ENCODE measurements at regions not wholly inside any gene's neighbourhood (a gene's known extent, or its start where the extent isn't known, plus 50 kb on each side); places are given as distances from the start of the nearest gene placed in this dataset.

GRCh38 chr3:40817017-40817416, 292.3 kb downstream of the ZNF621 start:
- no peak for DNase-seq (ENCODE audit: low read depth in 3 of 3)

DNA sequence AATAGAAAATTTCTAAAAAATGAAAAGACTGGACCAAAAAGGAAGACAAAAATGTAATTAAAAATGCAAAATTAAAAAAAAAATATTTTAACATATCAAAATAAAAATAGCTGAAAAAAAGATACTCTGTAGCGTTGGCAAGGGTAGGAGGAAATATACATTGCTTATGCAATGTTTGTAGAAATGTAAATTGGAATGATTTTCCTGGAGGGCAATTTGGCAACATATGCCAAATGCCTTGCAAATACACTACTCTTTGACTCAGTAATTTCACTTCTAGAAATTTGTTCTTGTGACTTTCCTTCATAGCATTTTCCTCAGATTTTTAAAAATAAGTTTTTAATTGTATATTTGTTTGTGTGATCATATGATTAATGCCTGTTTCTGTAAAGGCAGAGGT, 296.6 kb downstream of the ZNF621 start:
- DNase-seq (ENCODE audit: low read depth in 3 of 3): no peak

GRCh38 chr3:40827226-40827625, 302.5 kb downstream of the ZNF621 start:
- DNase-seq (ENCODE audit: low read depth in 3 of 3): no peak

DNA sequence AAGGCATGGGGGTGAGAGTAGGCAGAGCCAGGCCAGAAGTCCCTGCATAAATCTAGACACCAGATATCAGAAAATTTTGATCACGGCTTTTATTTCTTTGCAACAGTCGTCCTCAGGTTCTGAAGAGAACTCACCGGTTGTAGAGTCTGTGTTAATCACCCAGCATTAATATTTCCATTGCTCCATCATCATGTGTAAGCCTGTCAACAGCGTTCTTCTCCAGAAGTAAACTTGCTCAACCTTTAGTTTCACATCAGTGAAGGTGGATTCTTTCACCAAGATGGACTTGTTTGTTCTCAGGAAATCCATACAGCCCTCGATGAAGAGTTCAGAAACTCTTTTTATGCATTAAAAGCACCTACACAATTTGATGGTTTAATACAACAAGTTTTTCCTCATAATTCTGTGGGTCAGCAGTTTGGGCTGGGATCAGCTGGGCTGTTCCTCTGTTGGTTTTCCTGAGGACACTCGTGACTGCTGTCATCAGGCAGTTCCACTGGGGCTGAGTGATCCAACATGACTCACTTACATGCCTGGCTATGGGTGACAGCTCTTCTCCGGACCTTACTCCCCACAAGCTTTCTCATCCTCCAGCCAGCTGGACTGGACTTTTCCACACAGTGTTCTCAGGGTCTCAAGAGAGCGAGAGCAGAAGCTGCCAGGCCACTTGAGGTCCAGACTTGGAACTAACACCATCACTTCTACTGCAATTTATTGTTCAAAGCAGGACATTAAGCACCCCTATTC, 303.4 kb downstream of the ZNF621 start:
- DNase-seq (ENCODE audit: low read depth in 3 of 3): no peak

DNA sequence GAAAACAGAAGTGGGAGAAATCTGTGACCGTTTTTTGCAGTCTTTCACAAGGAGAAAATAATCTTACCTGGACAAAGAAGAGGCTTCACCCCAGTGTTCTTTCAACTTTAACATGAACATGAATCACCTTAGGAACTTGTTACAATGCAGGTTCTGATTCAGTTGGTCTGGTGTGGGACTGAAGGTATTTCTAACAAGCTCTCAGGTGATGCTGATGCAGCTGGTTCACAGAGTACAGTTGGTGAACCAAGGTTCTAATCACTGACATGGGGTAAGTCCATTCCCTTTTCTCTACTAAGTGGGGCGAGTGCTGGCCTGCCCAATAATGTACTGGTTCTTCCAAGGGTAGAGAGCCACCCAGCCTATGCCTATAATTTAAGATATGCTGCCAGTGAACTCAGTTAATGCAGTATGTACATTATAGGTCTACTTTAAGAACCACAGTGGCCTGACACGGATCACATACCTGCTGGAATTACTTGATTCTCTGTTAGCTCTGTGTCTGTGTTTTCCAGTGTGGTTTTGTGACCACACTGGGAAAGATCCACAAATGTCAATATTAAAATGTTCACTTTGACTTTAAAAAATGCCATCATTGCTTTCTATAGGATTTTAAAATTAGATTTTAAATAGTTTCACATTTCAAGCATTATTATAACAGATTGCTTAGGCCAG, 304.1 kb downstream of the ZNF621 start:
- DNase-seq (ENCODE audit: low read depth in 3 of 3): no peak

DNA sequence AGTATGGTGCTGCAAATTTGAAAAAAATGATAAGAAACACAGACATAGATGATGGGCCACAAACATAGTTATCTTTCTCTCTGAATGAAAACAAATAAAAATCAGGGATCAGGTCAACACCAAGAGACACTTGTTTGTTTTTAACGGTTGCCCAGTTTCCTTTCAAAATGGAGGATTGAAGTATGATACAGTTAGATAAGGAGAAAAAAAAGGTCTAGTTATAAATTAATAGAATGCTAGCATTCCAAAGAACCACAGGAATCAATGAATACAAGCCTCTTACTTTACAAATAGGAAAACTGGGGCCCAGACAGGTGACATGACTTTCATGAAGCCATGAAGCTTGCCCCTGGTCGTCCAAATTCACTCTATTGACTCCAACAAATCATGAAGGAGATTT, 305.1 kb downstream of the ZNF621 start:
- no peak for DNase-seq (ENCODE audit: low read depth in 3 of 3)

DNA sequence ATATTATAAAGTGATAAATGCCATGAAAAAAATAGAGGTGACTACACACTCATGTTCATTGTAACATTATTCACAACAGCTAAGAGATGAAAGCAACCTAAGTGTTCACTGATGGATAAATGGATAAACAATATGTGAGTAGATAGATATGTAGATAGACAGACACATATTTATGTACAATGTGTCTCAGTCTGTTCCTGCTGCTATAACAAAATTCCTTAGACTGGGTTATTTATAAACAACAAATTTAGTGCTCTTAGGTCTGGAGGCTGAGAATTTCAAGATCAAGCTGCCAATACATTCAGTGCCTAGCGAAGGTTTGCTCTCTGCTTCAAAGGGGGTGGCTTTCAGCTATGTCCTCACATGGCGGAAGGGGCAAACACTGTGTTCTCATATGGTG, 312.5 kb downstream of the ZNF621 start:
- no peak for DNase-seq (ENCODE audit: low read depth in 3 of 3)

GRCh38 chr3:40841131-40841530, 316.4 kb downstream of the ZNF621 start:
- DNase-seq (ENCODE audit: low read depth in 3 of 3): no peak

- DNase-seq (ENCODE audit: low read depth in 3 of 3): no peak
Measured at GRCh38 chr3:40841570-40842109, 316.9 kb downstream of the ZNF621 start.

GRCh38 chr3:40842714-40843113, 318.0 kb downstream of the ZNF621 start:
- DNase-seq (ENCODE audit: low read depth in 3 of 3): no peak

- DNase-seq (ENCODE audit: low read depth in 3 of 3): no peak
Measured at GRCh38 chr3:40843208-40843624, 318.5 kb downstream of the ZNF621 start.

DNA sequence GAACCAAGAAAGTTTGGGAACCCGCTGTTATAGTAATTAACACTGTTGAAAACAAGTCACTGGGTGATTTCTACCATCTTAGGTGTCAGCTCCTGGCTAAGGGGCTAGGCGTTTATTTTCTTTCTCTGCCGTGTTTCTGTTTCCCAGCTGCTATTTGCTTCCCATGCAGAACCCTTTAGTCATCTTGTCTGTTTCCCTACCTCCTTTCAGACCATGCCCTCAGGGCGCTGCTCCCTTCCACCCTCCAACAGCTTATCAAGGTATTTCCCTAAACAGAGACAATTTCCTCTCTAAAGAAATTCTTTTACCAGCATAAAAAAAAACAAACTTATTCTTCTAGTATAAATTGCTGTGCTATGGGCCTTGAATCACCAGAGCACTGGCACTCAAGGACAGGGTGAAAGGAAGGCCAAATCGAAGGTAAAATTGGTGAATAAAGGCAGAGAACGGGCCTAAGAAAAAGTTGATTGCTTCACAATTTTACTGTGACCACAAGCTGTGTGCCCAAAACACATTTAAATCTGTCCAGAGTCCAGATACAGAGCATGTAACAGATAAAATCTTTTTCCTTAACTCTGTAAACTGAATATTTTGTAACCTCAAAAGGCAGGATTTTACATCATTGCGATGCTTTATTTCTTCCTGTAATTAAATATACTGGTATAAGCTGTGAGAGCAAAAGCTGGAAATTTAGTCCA, 319.2 kb downstream of the ZNF621 start:
- DNase-seq (ENCODE audit: low read depth in 3 of 3): no peak

DNA sequence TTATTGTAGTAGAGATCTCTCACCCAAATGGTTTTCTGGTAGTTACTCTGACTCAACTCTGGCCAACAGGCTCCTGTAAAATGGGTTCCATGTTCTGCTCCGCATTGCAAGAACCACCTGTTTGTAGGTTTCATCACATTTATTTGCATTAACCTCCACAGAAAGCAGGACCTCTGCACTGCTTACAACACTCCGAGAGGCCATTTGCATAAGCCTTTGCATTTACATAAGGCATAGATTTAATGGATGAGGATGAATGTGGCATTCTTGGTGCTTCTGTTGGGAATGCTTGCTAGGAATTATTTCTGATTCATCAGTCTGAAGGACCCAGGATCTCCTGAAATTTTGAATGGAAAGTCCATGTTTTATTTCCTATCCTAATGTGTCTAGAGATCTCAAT, 320.1 kb downstream of the ZNF621 start:
- no peak for DNase-seq (ENCODE audit: low read depth in 3 of 3)

- no peak for DNase-seq (ENCODE audit: low read depth in 3 of 3)
Measured at GRCh38 chr3:40845447-40845846, 320.7 kb downstream of the ZNF621 start.

DNA sequence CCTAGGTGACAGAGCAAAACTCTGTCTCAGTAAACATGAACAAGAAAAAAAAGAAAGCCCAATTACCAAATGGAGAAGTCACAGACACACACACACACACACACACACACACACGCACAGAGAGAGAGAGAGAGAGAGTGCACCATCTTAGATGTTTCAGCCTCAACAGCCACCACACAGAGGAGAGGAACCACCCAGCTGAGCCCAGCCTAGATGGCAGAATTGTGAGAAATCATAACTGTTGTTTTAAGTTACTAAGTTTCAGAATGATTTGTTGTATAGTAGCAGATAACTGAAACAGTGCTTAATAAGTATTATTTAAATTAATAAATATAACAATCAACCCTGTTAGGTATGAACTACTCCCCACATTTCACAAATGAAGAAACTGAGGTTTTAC, 321.2 kb downstream of the ZNF621 start:
- no peak for DNase-seq (ENCODE audit: low read depth in 3 of 3)

GRCh38 chr3:40846451-40846850, 321.7 kb downstream of the ZNF621 start:
- no peak for DNase-seq (ENCODE audit: low read depth in 3 of 3)

DNA sequence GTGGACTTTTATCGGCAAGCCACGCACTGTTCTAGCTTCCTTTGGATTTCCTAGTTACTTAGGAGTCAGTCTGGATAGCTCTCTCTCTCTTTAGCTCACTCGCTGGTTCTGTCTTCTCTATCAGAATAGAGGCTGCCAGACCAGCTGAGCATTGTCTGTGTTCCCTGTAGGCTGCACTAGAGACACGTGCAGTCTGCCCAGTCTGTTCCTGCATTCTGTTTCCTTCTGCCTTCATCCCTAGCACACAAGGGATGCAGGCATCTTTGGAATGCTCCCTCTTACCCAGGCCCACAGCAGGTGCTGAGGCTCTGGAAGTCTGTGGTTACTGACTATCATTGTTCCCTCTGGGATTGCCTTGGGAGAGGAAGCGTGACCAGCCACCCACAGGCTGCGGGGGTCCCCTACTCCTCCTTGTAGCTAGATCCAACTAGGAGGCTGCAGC, 322.8 kb downstream of the ZNF621 start:
- no peak for DNase-seq (ENCODE audit: low read depth in 3 of 3)

DNA sequence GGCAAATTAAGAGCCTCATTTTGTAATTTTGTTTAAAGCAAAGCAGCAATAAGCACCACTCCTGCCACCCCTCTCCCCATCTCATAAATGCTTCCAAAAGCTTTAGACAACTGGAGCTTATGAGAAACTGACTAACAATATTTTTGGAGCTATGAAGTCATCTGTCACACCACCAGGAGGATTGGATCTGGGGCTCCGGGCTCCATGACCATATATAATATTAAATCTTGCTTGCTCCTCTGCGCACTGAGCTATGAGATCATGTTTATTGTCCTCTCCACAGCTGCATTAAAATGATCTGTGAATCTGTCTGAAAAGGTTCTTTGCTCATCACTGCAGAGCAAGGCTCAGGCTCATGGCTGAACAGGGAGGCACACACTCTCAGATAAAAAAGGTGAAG, 323.7 kb downstream of the ZNF621 start:
- DNase-seq (ENCODE audit: low read depth in 3 of 3): no peak

GRCh38 chr3:40850861-40851260, 326.1 kb downstream of the ZNF621 start:
- DNase-seq (ENCODE audit: low read depth in 3 of 3): no peak

DNA sequence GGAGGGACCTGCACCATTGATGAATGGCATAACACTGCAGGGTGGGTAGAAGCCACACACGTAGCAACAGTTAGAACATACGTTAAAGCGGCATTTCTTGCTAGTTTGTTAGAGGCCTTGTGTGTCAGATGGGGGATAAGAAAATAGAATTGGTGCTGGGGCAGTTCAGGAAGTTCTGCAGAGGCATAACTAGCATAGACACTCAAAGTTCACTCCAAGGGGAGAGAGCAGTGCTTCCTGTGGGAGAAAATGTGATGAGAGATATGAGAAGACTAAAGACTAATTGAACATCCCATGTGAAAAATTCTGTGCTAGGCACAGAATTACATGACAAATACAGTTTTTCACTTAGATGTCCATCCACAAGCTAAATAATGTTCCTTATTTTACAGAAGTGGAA, 327.1 kb downstream of the ZNF621 start:
- no peak for DNase-seq (ENCODE audit: low read depth in 3 of 3)

DNA sequence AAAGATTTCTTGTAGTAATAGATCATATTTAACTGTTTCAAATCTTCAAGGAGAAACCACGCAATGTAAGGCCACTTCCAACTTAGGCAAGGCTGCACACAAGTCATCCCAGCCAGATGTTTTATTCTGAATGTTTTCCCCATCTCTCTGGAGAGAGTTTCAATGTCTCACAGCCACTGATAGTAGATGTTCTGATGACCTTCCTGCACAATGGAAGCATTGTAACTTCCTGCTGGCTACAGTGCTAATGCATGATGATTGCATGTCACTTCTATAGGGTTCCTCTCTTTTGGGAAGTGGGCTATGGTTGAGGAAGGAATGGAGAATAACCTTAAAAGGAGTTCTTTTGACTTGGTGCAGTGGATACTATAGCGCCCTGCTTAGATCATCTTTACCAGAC, 328.0 kb downstream of the ZNF621 start:
- DNase-seq (ENCODE audit: low read depth in 3 of 3): no peak

- no peak for DNase-seq (ENCODE audit: low read depth in 3 of 3)
Measured at GRCh38 chr3:40853474-40853873, 328.7 kb downstream of the ZNF621 start.

DNA sequence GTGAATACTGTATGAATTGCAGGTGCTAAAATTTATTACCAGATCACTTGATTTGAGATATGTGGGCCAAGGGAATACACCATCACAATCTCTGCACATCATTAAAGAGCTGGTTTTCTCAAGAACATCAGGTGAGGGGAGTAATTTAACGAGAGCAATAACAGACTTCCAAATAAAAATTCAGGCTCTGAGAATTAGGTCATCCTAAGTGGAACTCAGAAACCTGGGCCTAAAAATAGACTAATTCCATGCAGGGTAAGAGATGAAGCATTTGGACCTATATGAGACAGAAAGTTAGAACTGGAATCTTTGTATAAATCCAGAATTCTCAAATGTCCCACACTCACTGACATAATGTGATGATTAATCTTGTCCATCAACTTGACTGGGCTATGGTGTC, 331.1 kb downstream of the ZNF621 start:
- no peak for DNase-seq (ENCODE audit: low read depth in 3 of 3)

All from stimulated activated CD4-positive, alpha-beta T cell treated with anti-CD3 and anti-CD28 coated beads, TNF-alpha, amount 100 ng/mL, for 24 hours (primary cell).